GM21360 (cell line): ENCODE measurements at regions not wholly inside any gene's neighbourhood (a gene's known extent, or its start where the extent isn't known, plus 50 kb on each side); places are given as distances from the start of the nearest gene placed in this dataset.

Experiments
- ATAC-seq: cut with Tn5 transposase; IDR thresholded peaks from one replicate; pipeline ENCODE4 v1.9.1; 2021; ENCODE audit warnings: mild to moderate bottlenecking, moderate library complexity; ENCODE audit not compliant: unreplicated experiment

GRCh38 chr14:76974365-76974764 lies 54.1 kb downstream of the IRF2BPL start:
- ATAC-seq = no peak

- no peak for ATAC-seq
These were observed 57.0 kb downstream of the IRF2BPL start for GRCh38 chr14:76971549-76971948.

DNA sequence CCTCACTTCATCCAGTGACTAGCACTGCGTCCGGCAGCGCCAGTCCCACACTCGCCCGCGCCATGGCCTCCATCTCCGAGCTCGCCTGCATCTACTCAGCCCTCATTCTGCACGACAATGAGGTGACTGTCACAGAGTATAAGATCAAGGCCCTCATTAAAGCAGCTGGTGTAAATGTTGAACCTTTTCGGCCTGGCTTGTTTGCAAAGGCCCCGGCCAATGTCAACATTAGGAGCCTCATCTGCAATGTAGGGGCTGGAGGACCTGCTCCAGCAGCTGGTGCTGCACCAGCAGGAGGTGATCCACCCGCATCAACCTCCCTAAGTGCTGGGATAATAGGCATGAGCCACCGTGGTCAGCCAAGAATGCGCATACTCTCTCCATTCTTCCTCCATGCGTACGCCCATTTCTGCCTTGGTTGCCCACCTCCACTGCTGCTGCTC lies 59.9 kb downstream of the IRF2BPL start:
- no peak for ATAC-seq

DNA sequence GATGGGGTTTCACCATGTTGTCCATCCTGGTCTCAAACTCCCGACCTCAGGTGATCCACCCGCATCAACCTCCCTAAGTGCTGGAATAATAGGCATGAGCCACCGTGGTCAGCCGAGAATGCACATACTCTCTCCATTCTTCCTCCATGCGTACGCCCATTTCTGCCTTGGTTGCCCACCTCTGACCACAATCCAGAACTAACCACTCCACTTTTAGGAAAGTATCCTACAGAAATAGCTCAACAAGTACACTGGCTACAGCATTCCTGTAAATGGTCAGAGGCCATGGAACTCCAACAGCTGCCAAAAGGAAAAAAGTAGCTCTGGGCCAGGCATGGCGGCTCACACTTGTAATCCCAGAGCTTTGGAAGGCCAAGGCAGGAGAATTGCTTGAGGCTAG lies 60.7 kb downstream of the IRF2BPL start:
- no peak for ATAC-seq

DNA sequence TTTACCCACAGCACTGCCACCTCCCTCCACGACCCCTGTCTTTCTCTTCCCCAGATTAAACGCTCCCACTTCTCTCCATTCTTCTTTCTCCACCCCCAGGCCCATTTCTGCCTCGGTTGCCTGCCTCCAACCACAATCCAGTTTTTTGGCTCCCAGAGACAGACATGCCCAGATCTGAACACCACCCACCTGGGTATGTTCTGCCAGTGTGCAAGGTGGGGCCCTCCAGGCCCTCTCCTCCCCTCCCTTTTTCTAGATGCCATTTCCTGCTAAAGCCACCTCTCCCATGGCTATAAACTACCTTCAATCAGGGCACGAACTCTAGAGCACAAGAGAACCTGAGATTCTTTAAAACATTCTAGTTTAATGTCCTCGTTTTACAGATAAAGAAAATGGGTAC lies 63.3 kb downstream of the IRF2BPL start:
- ATAC-seq = no peak

- no peak for ATAC-seq
These were observed 63.8 kb downstream of the IRF2BPL start for GRCh38 chr14:76964695-76965094.

DNA sequence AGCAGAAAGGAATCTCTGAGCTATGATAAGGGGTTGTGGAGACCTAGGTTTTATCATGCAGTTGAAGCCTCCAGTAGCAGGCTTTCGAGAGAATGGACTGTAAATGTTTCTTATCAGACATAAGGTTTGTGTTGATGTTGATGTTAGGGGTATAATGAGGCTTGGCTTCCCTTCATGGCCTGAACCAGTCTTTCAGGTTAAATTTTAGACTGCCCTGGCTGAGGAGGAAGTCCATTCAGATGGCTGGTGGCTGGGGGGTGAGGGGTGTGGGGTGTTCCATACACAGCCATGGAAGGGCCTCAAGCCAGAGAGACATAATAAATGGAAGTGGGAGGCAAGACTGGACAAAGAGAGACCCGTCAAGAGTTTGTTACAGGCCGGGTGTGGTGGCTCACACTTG lies 65.1 kb downstream of the IRF2BPL start:
- ATAC-seq = no peak

GRCh38 chr14:76962303-76962660 lies 66.2 kb downstream of the IRF2BPL start:
- ATAC-seq = no peak

DNA sequence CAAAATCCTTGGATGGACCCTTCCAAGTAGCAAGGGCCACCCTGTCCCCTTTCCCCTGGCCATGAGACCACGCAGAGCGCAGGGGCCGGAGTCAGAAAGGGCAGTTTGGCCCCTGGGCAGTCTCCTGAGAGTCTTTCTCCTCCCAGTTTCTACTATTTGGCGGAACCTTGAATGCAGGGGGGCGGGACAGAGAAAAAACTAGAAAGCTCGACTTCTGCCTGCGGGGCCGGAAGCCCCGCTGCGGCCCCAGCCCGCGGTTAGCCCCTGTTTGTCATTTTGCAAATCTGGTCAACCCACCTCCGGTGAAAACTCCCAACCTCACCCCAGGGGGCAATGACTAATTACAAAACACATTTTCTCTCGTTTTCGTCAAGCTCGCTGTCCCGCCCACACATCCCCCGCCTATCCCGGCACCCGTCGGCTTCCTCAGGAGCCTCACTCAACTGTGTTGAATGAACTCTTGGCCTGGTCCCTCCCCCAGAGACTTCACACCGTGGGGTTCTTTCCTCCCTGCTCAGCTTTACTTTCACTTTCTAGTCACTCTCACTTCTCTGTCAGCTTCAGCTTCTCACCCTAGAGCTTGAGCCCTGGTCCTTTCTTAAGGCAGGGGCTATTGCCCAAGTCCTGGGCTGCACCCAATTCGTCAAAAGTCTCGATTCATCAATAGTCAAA lies 66.7 kb downstream of the IRF2BPL start:
- ATAC-seq = peak; percentile 75

DNA sequence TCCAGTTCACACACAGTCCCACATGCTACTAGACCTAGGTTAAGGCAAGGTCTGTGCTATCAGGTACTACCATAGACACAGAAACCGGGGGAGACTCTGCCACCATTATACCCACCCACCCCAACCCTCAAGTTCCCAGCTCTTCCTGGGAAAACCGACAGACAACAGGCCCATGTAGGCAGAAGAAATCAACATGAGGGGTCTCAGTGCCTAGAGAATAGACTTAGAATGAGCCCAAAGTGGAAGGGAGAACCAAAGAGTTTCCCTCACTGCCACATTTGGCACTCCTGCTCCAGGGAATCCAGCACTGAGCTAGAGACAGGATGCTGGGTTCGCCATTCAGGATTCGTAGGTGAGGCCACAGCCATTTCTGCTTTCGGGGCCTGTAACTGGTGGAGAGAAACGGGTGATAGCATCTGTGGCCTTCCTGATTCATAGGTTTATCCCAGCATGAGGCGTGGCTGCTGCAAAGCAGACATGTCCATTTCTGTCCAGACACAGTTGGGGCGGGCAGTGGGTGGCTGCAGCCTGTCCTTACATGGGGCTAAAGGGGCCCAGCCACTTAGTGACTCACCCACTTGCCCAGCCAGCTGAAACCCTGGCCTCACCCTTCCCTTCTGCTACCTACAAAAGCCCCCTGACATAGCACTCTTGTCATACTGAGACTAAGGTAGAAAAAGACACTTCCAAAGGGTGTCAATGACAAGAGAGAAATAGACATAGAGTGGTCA lies 69.4 kb downstream of the IRF2BPL start:
- ATAC-seq = peak; percentile 17

GRCh38 chr14:76958020-76958979 lies 70.2 kb downstream of the IRF2BPL start:
- ATAC-seq = no peak

DNA sequence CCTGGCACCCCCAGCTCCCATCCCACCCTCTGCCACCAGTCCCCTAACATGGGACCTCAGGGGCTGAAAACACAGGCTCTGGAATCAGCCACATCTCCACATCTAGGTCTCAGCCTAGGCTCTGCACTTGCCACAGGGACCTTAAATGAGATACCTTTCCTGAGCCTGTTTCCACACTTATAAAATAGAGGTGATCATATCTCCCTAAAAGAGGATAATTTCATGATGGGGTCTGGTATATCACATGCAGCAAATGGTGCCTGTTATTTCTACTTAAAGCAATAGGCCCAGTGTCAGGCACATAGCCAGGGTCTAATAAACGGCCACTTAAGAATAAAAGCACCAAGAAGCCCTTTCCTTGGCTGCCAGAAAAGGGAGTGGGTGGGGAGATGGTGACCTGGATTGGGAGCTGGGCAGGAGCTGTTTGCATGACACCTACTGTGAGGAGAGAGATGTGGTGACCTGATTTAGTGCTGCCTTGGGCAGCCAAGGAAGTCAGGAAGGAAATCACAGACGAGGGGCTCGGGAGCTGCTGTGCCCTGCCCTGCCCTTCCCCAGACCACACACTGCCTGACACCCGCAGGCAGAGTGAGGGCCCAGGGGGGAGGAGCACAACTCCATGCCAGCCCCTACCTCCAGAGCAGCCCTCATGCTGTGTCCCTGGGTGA lies 71.2 kb downstream of the IRF2BPL start:
- no peak for ATAC-seq

DNA sequence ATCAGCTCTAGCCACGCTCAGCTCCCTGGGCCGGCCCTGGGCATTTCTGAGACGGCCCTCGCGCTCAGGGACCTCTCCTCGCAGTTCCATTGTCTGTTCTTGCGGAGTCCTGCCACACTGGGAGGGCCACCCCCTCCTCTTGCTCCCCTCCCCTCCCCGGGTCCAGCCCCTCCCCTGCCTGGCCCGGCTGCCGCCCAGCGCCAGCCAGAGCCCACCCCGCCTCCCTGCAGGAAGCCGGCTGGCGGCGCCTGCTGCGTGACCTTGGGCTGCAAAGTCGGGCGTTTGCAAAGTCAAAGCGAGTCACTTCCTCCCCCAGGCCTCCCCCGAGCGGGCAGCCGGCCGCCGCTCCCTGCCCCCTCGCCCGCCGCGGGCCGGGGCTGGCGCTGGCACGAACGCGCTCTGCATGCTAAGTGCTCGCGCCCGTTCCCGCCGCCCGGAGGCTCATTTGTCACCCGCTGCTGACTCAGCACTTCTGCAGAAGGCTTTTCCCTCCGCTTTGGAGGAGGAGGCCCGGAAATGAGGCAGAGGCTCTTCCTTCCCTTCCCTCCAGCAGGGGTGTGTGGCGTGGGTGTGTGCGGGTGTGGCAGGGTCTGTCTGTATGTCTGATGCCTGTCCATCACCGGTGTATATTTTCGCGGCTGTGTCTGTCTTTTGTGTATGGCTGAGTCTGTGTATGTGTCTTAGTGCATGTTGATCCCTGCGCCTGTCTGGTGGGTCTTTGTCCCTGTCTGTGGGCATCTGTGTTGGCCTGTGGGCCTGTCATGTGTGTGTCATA lies 72.0 kb downstream of the IRF2BPL start:
- ATAC-seq = peak; percentile 33

- ATAC-seq = no peak
These were observed 72.8 kb downstream of the IRF2BPL start for GRCh38 chr14:76955575-76956315.

DNA sequence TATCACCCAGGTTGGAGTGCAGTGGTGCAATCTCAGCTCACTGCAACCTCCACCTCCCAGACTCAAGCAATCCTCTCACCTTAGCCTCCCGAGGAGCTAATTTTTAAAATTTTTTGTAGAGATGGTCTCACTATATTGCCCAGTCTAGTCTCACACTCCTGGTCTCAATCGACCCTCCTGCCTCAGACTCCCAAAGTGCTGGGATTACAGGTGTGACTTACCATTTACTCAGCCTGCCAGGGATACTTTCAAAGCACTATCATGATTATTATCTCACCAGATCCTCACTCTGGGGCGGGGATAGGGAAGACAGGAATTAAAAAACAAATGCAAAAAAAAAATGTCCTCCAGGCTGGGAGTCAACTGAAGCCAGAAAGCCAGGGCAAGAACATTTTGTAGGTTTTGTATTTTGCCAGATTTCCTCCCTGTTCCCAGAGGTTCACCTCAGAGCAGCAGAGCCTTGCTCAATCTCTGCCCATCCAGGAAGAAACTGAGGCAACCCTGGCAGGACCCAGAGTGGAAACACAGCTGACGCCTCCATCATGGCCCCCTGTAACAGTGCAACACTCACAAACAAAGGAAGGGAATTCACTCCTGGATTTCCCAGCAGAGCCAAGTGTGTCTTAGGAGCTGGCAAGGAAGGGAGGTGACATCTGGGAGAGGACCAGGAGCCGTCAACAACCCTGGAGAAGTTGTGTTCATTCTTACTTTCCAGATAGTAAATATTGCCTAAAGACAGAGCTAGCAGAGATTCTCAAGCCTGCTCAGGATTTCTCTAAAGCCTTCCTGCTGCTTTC lies 73.9 kb downstream of the IRF2BPL start:
- ATAC-seq = no peak

- ATAC-seq = no peak
These were observed 75.1 kb downstream of the IRF2BPL start for GRCh38 chr14:76953311-76953945.

DNA sequence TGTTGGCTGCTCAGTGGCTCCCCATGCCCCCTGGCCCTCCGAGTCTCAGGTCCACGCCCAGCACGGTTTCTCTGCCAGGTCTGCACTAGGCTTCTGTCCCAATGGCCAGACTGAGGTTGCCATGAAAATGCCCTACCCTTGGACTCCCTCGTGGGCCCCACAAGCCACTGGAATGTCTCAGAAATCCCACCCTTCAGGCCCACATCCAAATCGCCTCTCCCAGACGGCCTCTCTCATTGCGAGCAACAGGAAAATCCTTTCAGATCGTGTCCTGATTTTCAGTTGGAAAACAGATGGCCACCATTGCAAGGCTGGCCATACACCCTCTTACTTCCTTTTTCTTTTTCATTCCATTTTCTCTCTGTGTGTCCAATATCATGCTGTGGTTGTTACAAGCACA lies 77.3 kb downstream of the IRF2BPL start:
- no peak for ATAC-seq
